ENCODE measurements at regions not wholly inside any gene's neighbourhood (a gene's known extent, or its start where the extent isn't known, plus 50 kb on each side); places are given as distances from the start of the nearest gene placed in this dataset.
"Not testable (repeated sequence)": the region's sequence is repeated elsewhere in the genome, so short reads cannot be mapped to it uniquely, and the experiment has no call there.

GRCh38 chr9:74092491-74092834, 404.7 kb upstream of the RORB start:
- Mint-ChIP-seq H3K9me3 (peaks cover 4 to 16% (median 14%) of the 10 kb centered on the region in 7 donors), H3K27ac (no peak overlapping the region), H3K36me3 (no peaks in the 10 kb centered on the region), H3K27me3 (ENCODE audit: low read depth in 3 of 3) (peaks cover 0 to 2% (median 1%) of the 10 kb centered on the region in 3 donors), H3K4me1 (no peaks in the 10 kb centered on the region), H3K4me3 (no peak overlapping the region)
- Histone ChIP-seq H3K9me3 (replicated peaks in 1 of 2; ENCODE audit: control insufficient read depth in 1 of 2, insufficient read depth in 1 of 2, low read length in 2 of 2) (no peaks in the 10 kb centered on the region), H3K9ac (ENCODE audit: insufficient read depth, low read length, poor library complexity, severe bottlenecking) (no peak overlapping the region), H3K79me2 (ENCODE audit: insufficient read depth, low read length) (no peaks in the 10 kb centered on the region), H2AFZ (ENCODE audit: insufficient read depth, low read depth, low read length, poor library complexity, severe bottlenecking) (no peak overlapping the region), H3K4me3 (replicated peaks in 1 of 3; ENCODE audit: low read depth in 2 of 3, low read length in 3 of 3) (no peak overlapping the region), H4K20me1 (ENCODE audit: insufficient read depth, low read length) (no peaks in the 10 kb centered on the region), H3K27me3 (ENCODE audit: control insufficient read depth in 2 of 2, insufficient read depth in 2 of 2, low read length in 2 of 2) (no peaks in the 10 kb centered on the region), H3K27ac (ENCODE audit: low read depth in 1 of 2, low read length in 2 of 2) (no peak overlapping the region), H3K36me3 (replicated peaks in 1 of 2; ENCODE audit: control insufficient read depth in 1 of 2, insufficient read depth in 2 of 2, low read length in 2 of 2) (no peaks in the 10 kb centered on the region), H3K4me1 (ENCODE audit: control insufficient read depth in 1 of 2, insufficient read depth in 2 of 2, low read length in 2 of 2) (no peaks in the 10 kb centered on the region), H3K4me2 (replicated peaks; ENCODE audit: extremely low read depth, low read length, poor library complexity, severe bottlenecking) (no peak overlapping the region)
- no CpG with 5 or more reads among the region's 1 CpG for WGBS (ENCODE audit: insufficient coverage)
- DNase-seq, result no peak
- no peak for TF ChIP-seq CTCF (IDR thresholded peaks at IDR 0.05)
- intact Hi-C loops (cut with micrococcal nuclease), result no loop called here

GRCh38 chr9:74094037-74094436, 403.1 kb upstream of the RORB start:
- H3K36me3 ChIP-seq (replicated peaks in 1 of 2; ENCODE audit: control insufficient read depth in 1 of 2, insufficient read depth in 2 of 2, low read length in 2 of 2); H3K9me3 ChIP-seq (replicated peaks in 1 of 2; ENCODE audit: control insufficient read depth in 1 of 2, insufficient read depth in 1 of 2, low read length in 2 of 2); DNase-seq; H3K4me3 Mint-ChIP-seq; H3K27me3 Mint-ChIP-seq (ENCODE audit: low read depth in 3 of 3); H3K4me2 ChIP-seq (replicated peaks; ENCODE audit: extremely low read depth, low read length, poor library complexity, severe bottlenecking); H2AFZ ChIP-seq (ENCODE audit: insufficient read depth, low read depth, low read length, poor library complexity, severe bottlenecking); H3K4me1 ChIP-seq (ENCODE audit: control insufficient read depth in 1 of 2, insufficient read depth in 2 of 2, low read length in 2 of 2); H3K27ac ChIP-seq (ENCODE audit: low read depth in 1 of 2, low read length in 2 of 2); H3K27ac Mint-ChIP-seq; H4K20me1 ChIP-seq (ENCODE audit: insufficient read depth, low read length); H3K79me2 ChIP-seq (ENCODE audit: insufficient read depth, low read length); intact Hi-C loops (cut with micrococcal nuclease); H3K4me3 ChIP-seq (replicated peaks in 1 of 3; ENCODE audit: low read depth in 2 of 3, low read length in 3 of 3); H3K36me3 Mint-ChIP-seq; H3K27me3 ChIP-seq (ENCODE audit: control insufficient read depth in 2 of 2, insufficient read depth in 2 of 2, low read length in 2 of 2); H3K4me1 Mint-ChIP-seq; H3K9ac ChIP-seq (ENCODE audit: insufficient read depth, low read length, poor library complexity, severe bottlenecking): not testable (repeated sequence)
- H3K9me3 Mint-ChIP-seq, result peaks cover 2 to 13% (median 5%) of the 10 kb centered on the region in 7 donors
- WGBS (ENCODE audit: insufficient coverage), result no CpG with 5 or more reads among the region's 1 CpG

Data from CD14-positive monocyte (primary cell).